ENCODE measurements at regions not wholly inside any gene's neighbourhood (a gene's known extent, or its start where the extent isn't known, plus 50 kb on each side); places are given as distances from the start of the nearest gene placed in this dataset.
"Not testable (repeated sequence)": the region's sequence is repeated elsewhere in the genome, so short reads cannot be mapped to it uniquely, and the experiment has no call there.

DNA sequence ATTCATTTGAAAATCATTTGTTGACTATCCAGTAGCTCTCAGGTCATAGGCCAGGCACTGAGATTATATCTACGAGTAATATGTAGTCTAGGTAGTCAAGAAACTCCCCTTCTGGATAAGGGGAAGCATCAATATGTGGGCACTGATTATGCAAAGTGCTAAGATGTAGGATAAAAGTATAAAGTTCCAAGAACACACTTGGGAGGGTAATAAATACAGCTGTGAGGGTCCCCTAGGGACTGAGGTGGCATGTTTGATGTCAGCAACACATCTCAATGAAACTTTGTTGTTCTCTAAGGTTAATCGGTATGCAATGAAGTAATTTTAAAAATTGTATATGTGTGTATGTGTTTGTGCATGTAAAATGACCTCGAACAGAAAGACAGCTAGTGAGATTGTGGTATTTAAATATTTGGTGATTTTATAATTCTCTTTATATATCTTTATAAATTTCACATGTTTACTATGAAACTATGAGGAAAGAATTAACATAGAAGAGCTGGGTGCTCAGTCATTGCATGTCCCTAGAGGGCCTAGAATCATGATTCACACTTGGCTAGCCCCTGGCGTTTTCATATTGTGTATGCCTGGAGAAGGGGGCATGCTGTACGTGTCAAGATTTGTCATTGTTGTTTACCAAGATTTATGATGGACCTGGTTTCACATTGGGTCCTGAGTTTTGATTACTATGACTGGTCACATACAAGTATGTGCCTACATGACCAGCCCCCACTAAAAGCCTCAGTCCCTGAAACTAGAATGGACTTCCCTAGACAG is 140.1 kb upstream of the DUSP10 start:
- CTCF ChIA-PET, result no interaction called here
- POLR2A ChIA-PET, result no interaction called here

DNA sequence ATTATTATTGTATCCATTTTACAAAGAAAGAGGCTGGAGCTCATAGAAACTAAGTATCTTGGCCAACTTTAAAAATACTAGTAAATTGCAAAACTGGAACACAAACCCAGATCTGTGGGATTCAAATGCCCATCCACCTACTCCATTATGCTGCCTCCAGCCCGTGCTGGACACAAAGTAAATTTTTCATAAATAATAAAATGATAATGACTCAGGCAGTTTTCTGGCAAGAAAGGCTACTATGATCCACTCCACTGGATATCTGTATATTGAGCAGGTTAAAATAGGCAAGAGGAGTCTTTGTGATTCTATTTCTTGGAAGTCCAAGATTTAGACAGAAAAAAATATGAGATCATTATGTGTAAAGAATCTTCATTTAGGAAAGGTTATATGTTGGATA is 138.3 kb upstream of the DUSP10 start:
- POLR2A ChIA-PET, result no interaction called here
- CTCF ChIA-PET, result no interaction called here

DNA sequence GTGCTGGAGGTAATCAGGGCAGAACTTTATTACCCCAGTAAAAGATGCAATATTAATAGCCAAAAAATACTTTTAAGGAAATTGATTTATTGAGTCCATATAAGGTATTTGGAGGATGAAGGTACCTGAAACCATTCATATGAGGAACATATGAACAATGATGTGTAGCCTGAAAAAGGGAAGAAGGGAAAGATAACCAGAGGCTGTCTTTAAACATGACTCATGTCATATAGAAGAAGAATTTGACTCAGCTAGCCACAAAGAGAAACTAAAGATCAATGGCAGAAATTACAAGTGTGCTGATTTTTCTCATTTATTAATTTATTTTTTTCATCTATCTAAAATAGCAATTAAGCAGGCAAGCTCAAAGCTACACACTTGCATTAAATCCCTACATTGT is 136.2 kb upstream of the DUSP10 start:
- CTCF ChIA-PET, result no interaction called here
- POLR2A ChIA-PET, result no interaction called here

DNA sequence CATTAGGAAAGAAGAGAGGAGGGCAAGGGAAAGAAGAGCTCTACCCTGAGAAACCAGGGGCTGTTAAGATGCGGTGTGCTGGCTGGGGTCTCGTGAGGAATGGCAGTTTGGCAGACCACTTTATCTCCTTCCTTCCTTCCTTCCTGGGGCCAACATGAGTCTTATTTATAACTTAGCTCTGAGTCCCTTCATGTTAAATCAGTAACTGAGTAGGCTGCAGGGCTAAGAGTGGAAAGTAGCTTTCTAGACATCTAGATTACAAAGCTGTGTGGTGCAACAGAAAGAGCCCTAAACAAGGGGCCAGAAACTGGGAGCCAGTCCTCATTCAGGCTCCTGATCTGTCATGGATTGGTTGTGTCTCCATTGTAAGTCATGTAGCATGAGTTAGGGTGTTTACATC is 135.4 kb upstream of the DUSP10 start:
- ChIA-PET POLR2A (interaction anchor here (0.5 kb wide), 1 partner anchor 439 kb away, joined by 3 read pairs; no protein-coding TSS in a partner anchor), CTCF (interaction anchor here (1.1 kb wide), 1 partner anchor 13 kb away, joined by 3 read pairs; no protein-coding TSS in a partner anchor)

DNA sequence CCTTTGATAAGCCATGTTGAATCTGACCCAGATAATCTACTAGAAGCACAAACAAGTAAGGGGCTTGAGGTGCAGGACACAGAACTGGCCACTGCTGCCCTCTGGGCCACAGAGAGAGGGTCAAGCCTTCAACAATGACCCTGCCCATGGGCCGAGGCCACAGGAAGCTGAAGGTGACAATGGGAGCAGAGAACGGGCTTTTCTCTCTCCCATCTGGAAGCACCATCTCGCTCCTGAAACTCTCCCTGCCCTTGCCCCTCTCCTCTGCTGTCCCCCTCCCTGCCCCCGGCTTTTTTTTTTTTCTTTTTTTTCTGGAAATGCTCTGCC is 133.1 kb upstream of the DUSP10 start:
- ChIA-PET POLR2A (interaction anchor here (0.6 to 0.7 kb wide), 2 partner anchors 16 to 45 kb away, joined by 3 to 4 read pairs; no protein-coding TSS in a partner anchor), CTCF (interaction anchor here (0.6 kb wide), 1 partner anchor 196 kb away, joined by 3 read pairs; no protein-coding TSS in a partner anchor)

DNA sequence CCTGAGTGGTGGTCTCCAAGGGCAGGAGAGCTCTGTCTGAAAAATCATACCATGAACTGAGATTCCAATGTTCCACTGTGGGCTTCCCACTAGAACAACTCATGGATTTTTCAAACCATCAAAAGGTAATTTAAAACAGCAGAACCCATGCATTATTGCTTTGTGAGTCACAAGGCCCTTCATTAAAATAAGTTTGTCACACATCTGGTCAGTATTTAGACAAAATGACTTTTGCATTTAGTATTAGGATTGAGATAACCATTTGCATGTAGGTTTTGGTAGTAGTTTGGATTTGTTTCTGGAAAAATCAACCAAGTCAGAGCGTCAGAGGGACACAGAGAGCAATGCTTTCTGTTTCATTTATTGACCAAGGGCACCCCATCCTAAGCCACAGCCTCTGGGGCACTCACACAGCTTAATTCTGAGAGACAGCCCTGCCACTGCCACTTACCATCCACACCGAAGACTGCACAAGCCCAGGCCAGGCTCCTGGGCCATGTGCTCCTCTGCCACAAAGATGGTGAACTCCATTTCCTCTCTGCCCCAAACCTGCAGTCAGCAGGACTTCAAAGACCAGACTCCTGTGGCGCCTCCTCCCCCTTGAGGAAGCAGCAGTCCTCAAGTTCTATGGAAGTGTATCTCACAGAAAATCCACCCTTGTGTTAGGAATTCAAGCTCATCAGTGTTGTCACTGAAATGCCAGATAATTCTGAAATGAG is 132.6 kb upstream of the DUSP10 start:
- POLR2A ChIA-PET, result no interaction called here
- CTCF ChIA-PET, result no interaction called here

DNA sequence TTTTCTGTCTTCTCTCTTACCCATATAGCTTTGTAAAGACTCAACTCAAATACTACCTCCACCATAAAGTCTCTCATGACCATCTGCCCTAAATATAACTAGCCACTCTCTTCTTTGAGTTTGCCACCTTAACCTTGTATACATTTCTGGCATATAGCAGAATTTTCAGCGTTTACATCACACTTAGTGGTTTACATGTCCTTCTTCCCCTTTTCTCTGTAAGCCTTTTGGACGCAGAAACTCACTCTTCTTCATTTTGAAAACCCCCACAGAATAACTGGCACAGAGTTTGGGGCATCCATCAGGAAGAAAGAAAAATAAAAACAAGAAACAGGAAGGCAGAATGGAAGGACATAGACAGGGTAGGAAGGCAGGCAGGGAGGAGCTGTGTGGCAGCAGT is 131.8 kb upstream of the DUSP10 start:
- CTCF ChIA-PET, result no interaction called here

DNA sequence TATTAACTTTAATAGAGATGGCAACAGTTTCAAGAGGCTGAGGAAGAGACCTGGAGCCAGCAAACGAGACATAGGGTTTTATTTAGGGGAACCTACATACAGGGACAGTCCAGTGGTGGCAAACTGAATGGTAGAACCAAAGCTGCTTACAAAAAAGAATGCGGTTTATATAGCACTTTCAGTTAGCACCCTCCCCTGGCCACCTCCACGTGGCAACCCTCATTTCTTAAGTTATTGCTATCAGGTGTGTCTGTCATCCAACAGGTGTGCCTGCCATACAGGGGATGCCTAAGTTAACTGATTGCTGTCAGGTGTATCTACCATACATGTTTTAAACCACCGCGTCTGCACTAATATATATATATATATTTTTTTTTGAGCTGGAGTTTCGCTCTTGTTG is 129.2 kb upstream of the DUSP10 start:
- ChIA-PET POLR2A (no interaction called here), CTCF (no interaction called here)

More for the DNA sequence above, 131.8 kb upstream of the DUSP10 start:
- POLR2A ChIA-PET, result no interaction called here

DNA sequence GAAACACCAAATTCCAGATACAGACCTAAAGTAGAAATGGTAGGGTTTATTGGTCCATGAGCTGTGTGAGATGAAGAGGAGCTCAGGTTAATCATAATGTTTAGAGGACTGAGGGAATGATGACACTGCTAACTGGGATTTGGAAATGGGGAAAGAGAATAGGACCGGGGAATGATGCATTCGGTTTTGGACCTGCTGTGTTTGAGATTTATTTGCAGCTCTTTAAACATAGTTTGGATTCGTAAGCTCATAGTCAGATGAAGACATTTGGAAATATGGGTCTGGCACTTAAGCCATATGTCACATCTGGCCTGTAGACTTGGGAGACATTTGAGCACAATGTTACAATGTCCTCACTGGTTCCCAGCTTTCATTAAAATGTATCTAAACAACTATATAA is 127.9 kb upstream of the DUSP10 start:
- ChIA-PET CTCF (no interaction called here), POLR2A (no interaction called here)

DNA sequence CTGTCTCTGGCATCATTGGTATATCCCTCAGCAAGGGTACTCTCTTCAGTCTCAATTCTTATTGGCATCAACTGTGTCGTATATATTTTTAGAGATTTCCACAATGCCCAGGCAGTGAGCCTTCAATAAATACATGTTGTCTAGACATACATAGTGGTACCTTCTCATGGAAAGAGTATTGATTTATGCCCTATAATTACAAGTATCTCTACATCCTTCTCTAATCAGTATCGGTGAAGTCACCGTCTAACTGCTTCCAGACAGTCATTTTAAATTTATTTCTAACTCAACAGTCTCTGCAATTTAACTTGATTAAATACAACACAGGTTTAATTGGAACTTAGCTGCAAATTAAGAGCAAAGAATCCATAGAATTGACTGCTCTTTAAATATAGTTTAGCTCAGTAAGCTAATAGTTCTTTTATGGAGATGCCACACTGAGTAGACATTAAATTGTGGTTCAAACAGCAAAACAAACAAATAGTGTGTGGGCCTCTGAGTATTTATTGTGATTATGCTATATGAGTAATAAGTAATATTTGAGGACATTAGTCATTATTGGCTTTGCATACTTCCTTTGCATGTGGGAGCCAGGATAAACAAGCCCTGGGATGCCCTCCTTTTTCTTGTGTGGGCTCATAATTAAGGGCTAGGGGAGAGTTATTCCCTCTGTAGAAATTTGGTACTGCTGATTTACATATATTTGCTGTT is 126.9 kb upstream of the DUSP10 start:
- POLR2A ChIA-PET, result no interaction called here
- CTCF ChIA-PET, result no interaction called here

DNA sequence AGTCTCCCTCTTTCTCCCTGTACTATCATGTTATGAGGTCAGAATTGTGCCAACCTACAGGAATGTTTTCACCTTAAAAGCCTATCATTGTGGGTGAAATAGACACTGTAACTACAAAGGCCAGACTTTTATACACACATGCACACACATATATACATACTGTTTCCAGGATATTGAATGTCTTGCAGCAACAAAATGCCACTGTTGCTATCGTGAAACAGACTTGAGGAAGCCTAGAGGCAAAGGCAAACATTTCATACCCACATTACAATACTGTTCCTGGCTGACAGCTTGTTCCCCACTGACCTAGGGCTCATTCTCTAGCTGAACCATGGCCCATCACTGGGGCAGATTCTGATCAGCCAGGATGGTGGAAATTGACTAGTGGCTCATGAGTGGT is 125.1 kb upstream of the DUSP10 start:
- CTCF ChIA-PET, result no interaction called here
- POLR2A ChIA-PET, result no interaction called here

DNA sequence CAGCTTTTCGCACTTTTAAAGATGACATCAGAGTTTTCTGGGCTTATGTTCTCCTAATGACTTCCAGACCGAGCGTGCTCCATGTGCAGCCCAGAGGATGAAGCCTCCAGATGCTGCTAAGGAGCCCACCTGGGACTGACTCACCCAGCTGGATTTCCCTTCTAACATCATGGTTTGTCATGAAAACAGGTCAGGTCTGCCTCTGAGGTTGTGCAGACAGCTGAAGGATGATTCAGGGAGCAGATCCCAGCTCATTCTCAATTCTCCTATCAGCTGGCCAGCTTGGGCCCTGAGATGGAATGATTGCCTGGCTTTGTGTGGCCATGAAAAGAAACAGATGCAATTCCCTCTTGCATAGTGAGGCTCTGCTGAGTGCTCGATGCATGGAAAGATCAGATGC is 123.9 kb upstream of the DUSP10 start:
- POLR2A ChIA-PET, result no interaction called here
- CTCF ChIA-PET, result interaction anchor here (1.1 kb wide), 1 partner anchor 158 kb away, joined by 3 read pairs; no protein-coding TSS in a partner anchor

DNA sequence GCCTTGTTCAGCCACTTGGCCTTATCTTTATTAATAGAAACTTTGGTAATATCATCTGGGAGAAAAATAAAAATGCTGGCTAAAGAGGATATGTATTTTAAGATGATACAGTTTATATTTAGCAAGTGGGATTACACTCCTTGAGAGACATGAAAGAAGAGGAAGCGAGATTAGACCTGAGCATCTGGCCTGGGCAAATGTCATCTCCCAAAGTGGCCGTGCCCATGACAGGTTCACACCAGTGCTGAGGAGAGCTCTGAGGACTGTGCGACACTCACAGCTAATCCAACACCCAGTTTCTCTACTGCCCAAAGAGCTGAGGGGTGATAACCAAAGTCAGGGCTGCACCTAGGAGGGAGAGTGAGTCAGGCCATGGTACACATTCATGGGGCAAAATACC is 121.7 kb upstream of the DUSP10 start:
- ChIA-PET CTCF (interaction anchor here (1.0 kb wide), 1 partner anchor 13 kb away, joined by 3 read pairs; no protein-coding TSS in a partner anchor), POLR2A (no interaction called here)

DNA sequence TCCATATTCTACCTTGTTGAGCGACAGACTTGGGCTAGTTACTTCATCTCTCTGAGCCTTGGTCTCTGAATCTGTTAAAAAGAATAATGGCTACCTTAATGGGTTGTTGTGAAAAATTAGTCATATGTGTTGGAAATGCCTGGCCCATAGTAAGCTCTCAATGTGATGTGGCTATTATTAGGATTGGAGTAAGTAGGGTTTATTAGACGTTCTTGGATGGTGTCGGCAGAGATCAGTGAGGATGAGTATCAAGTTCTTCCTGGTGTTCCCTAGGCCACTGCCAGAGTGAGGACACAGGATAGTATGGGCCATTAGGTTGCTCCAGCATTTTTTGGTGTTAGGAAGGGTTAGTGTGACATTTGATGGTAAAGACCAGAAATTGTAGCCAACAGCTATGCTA is 121.1 kb upstream of the DUSP10 start:
- POLR2A ChIA-PET, result no interaction called here

DNA sequence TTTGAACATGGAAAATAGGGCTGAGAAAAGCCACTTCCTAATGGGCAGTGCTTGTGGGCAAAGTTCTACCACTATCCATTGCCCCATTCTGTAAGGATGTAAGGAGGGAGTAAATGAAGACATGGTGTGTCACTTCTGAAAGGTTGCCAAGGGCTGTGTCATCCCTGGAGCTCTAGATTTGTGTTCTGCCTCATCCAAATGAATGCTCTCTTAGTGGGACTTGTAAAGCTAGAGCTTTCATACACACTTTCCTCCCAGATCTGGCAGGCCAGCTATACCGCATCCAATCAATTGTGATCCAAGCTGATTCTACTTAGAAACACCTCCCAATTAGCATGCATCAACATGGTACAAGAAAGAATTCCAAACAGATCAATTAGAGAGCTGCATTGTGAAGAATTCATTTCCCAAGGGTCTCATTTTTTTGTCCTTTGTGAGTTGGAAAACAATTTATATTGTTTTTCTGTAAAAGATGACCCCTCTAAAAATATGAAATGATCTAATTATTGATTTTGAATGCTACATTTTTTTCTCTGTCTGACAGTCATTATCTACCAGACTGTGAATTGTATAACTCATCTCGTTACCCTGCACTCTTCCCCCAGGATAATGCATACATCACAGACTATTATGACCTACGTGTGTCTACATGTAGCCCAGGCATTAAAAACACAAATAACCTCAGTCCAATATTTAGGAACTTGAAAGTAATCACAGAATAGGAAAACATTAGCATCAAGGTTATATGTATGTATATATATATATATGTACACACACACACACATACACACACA is 117.1 kb upstream of the DUSP10 start:
- ChIA-PET CTCF (no interaction called here), POLR2A (interaction anchor here (0.6 kb wide), 1 partner anchor 16 kb away, joined by 4 read pairs; no protein-coding TSS in a partner anchor)

More for the DNA sequence above, 121.1 kb upstream of the DUSP10 start:
- CTCF ChIA-PET, result interaction anchor here (0.6 kb wide), 1 partner anchor 1062 kb away, joined by 3 read pairs; no protein-coding TSS in a partner anchor

DNA sequence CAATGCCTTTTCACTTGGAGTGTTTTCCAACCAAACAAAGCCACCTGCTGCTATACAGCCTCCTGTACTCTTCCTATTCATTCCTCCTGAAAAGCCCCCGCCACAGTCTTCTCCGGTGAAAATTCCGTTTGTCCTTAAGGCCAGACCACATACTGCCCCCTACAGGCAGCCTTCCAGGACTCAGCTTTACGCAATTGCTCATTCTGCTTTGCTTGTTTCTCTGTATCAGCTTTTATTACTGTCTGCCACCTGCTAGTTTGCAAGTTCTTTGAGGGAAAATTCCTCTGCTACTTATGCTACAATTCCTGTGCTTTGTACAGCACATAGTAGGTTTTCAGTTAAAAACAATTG is 115.2 kb upstream of the DUSP10 start:
- POLR2A ChIA-PET, result not testable (repeated sequence)
- CTCF ChIA-PET, result interaction anchor here (1.0 kb wide), 1 partner anchor 142 kb away, joined by 3 read pairs; no protein-coding TSS in a partner anchor

DNA sequence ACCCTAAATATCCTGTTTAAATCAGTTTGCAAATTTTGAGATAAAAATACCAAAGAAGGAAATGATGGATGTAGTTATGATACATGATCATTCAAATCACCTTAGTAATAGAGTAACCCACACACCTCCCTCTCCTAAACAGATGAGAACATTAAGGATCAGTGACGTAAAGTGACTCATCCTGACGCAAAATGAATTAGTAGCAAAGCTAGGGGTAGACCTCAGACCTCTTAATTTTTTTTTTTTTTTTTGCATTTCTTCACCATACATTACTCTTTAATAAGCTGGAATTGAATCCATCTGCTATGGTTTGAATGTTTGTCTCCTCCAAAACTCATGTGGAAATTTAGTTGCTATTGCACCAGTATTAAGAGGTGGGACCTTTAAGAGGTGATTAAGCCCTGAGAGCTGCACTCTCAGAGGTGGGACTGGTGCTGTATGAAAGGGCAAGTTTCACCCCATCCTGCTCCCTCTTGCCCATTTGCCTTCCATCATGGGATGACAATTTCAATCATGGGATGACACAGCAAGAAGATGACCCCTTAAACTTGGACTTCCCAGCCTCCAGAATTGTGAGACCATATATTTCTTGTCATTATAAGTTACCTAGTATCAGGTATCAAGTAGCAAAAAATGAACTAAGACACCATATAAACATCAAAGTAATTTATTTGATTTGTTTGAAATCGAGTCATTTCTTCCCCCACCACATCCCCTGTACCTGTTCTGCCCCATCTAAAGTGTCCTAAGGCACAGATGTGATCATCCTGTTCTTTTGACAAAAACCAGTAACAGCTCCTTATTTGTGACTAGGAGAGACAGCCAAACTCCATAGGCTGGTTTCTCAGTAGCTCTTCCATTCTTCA is 114.6 kb upstream of the DUSP10 start:
- ChIA-PET POLR2A (no interaction called here), CTCF (interaction anchor here (1.0 to 1.3 kb wide), 2 partner anchors 9 to 141 kb away, joined by 3 to 4 read pairs; no protein-coding TSS in a partner anchor)

DNA sequence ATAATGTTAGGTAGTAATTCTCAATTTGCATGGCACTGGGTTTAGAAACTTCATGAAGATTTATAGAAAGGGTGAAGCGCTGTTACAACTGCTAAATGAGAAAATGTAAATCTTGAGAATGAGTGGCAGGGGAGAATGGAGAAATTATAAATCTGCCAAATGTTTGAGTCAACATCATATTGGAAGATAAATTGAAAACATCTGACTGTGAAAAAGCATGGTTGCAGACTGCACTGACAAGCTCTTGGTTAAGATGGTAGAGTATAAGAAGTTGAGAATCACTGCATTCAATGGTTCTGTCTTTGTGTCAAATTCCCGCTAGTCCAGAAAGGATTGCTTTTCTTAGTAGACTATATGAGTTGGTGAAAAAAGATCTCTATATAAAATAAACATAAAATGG is 113.3 kb upstream of the DUSP10 start:
- ChIA-PET POLR2A (no interaction called here), CTCF (no interaction called here)

DNA sequence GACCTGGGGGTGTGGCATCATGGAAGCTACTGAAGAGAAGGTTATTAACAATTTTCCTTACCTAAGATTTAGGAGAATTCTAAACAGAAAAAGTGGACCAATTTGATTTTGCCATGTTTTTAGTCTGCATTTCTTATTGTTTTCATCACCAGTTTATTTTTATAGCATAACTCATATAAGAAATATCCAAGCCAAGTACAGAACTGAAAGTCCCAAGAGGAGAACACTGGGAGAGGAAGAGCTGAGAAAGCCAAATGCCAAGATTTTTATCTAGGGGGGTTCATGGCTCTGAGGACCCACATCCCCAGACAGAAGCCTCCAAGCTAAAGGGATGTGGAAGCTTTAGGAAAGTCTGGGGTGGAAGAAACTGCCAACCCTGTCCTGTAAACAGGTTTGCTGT is 109.4 kb upstream of the DUSP10 start:
- CTCF ChIA-PET, result interaction anchor here (1.0 kb wide), 1 partner anchor 14 kb away, joined by 3 read pairs; no protein-coding TSS in a partner anchor
- POLR2A ChIA-PET, result no interaction called here

Measured in activated CD8-positive, alpha-beta memory T cell treated with anti-CD3 and anti-CD28 coated beads for 36 hours (primary cell).